HG03025 (cell line): ENCODE measurements at regions not wholly inside any gene's neighbourhood (a gene's known extent, or its start where the extent isn't known, plus 50 kb on each side); places are given as distances from the start of the nearest gene placed in this dataset.

Source experiments
- ATAC-seq: cut with Tn5 transposase; IDR thresholded peaks from one replicate; pipeline ENCODE4 v1.9.1; 2021; ENCODE audit warnings: mild to moderate bottlenecking, moderate library complexity; ENCODE audit not compliant: unreplicated experiment, low FRiP score

DNA sequence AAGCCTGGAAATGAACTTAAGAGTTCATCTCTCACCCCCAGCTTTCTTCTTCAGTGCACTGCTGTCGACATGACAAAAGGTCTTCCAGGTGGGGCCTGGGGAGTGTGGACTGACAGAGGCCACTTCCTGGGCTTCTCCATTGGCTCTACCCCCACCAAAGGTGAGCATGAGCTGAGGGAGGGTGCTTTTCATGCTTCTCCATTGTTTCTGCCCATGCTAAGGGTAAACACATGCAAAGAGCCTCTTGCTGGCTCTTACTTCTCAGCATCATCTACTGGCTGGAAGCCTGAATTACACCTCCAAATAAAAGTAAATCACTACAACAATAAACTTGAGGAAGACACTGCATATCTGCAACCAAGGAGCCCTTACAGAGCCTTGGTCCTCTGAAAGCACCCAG is 227.2 kb downstream of the EPM2A start:
- ATAC-seq: no peak

DNA sequence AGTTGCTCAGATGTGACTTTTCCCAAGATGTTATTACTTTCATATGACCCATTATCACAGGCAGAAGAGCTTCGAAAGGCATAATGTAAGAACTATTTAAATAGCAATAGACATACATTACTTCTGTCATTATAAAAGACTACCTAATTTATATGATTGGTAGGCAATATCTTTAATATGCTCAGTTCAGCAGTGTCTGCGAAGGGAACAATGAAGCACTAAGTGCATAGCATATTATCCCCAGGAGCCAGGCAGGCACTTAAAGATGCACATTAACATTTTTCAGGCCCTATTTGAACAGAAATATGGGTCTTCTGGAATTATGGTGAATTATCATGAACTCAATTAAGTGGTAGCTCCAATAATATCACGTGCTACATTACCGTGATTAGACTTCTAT is 217.8 kb downstream of the EPM2A start:
- no peak for ATAC-seq

DNA sequence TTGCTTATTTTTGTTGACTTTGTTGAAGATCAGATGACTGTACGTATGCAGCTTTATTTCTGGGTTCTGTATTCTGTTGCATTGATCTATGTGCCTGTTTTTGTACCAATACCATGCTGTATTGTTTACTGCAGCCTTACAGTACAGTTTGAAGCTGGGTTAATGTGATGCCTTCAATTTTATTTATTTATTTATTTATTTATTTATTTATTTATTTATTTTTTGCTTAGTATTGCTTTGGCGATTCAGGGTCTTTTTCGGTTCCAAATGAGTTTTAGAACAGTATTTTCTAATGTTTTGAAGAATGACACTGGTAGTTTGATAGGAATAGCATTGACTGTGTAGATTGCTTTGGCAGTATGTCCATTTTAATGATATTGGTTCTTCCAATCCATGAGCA is 210.3 kb downstream of the EPM2A start:
- ATAC-seq: no peak

DNA sequence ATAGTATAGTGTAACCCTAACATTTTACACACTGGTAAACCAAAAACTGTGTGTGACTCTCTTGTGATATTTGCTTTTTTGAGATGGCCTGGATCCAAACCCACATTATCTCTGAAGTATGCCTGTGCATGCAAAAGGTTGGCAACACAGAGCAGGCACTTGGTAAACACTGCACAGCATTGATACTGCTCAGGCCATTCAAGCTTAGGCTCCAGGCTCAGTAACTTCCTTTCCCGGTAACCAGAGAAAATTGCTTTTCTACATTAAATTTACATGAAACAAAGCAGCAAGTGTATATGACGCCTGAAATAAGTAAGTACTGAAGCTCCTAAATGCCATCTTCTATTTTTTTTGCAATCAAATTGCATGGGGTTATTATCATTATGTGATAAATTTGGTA is 205.7 kb downstream of the EPM2A start:
- ATAC-seq: no peak

DNA sequence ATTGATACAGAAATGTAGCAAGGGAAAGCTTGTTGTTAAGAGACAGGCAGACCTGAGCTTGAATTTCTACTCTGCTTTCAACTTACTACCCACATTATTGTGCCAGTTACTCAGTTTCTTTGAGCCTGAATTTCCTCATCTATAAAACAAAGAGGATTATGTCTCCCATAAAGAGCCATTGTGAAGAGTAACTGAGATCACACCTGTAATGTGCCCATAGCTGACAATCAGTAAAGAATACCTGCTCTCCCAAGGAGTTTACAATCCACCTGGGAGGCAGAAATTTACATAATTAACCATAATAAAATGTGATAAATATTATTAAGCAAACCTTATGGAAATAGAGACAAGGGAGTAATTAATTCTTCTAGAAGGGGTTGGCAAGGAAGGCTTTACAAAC is 204.9 kb downstream of the EPM2A start:
- no peak for ATAC-seq

DNA sequence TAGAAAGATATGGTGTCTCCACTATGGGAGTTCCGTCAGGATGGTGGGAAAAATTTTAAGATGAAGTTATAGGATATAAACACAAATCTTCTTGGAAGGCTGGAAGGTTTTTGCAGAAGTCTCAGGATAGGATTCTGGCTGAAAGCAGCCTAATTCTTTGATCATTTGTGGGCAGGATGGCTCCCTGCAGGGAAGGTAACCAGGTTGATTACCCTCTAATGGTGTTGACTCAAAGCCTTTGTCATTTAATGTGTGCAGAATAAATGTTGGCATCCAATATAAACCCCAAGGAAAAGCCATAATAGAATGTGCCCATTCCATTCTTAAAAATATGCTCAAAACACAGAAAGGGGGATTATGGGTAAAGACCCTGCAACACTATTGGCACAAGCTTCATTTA is 204.3 kb downstream of the EPM2A start:
- ATAC-seq: no peak

DNA sequence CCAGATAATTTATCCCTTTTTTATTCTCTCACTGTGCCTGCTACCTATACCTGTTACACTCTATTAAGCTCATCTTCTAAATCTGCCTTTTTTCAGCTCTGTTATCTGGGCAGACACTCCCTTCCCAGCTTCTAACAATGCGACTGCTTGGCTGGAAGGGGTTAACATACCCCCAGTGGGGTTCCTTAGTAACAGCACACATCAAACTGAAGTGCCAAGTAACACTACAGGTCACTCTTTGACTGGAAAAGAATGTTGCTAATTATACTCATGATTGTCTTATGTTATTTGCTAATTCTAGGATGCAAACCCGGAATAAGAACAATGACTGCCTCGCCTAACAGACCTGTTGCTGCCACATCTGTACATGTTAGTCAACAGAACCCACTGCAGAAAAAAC is 203.5 kb downstream of the EPM2A start:
- no peak for ATAC-seq

DNA sequence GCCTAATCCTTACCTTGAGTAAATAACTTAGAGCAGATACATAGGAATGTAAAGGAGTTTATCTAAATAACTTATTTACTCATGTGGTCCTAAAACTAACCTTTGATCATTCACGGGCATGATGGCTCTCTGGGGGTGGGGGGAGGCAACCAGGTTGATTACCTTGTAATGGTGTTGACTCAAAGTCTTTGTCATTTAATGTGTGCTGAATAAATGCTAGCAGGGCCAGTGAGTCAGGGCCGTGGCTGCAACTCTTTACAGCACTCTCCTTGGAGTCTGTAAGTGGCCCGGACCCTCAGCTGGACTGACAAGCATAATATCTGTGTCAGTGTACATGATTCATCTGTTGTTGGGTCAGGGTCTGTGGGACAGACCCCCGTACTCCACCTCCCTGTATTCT is 203.0 kb downstream of the EPM2A start:
- ATAC-seq: no peak

DNA sequence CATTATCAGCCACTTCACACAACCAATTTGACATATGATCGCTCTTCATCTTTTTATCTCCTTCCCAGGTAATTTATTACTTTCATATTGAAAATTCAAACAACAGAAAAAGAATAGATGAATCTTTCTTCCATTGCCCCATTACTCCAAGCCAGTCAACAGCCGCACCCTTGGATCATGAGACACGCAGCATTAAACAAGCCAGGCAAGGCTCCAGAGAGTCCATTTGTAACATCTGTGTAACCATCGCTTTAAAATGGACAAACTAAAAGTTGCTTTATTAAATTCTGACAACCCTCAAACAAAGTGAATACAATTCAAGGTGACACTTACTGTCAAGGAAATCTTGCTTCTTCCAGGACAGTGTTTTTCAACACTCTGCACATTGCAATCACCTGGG is 200.3 kb downstream of the EPM2A start:
- ATAC-seq: no peak

DNA sequence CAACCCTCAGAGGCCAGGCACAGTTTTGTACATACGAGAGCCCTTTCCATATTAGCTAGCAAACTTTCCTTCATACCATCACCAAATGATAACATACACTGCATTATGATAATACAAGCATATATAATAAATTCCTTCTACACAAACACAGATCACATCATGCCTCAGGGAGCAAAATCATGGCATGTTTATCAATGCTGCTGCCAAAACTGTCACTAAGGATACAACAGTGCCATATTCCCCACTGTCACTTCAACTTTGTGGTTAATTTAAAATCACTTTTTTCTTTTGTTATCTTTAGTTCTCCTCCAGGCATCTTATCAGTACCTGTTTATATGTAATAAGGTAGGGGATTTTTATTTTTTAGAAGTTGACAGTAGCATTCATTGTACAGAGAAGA is 196.3 kb downstream of the EPM2A start:
- no peak for ATAC-seq

DNA sequence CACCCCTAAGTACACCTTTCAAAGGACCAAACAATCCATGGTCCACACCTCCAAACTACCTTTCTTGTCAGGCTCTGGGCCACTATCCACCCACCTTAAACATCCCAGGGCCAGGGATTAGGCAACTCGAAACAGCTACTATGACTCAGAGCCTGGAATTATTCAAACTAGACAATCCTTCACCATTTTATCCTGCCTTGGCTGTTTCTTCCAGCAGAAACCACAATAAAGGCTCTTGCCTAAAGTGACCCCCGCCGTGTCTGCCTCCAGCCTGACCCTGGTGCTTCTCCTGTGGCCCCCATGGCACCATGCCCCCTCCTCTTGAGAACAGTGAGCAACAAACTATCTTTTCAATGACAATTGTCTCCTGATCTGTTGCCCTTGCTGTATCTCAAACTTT is 195.5 kb downstream of the EPM2A start:
- no peak for ATAC-seq

DNA sequence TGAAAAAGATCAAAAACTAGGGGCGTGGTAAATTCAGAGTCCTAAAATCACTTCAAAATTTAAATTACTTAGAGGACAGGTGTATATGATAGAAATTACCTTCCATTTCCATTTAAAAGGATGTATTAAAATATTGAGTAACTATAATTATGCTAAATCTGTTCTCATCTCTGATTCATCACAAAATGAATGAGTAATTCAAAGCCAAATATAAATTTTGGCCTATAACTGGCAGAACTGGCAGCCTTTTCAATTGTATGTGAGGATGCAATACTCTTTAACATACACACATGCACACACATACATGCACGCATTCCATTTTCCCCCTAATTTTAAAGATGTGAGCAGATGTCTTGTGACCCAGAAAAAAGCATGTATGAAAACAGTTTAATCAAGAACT is 194.6 kb downstream of the EPM2A start:
- ATAC-seq: no peak

DNA sequence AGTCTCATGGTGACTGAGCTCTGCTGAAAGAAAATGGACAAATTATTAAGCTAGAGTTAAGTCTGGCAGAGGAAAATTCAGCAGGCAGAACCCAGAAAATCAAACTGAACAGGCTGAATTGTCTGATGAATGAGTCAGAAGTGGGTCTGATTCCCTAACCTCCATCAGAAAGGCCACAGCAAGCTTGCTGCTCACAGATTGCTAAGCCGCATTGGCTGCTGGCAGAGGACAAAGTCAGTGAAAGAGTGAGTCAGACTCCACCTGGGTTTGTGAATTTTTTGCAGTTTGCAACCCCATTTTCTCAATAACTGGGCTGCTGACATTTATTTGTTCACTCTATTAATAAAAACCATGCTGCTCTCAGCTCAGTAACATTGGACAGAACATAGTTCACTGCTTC is 191.3 kb downstream of the EPM2A start:
- ATAC-seq: no peak

DNA sequence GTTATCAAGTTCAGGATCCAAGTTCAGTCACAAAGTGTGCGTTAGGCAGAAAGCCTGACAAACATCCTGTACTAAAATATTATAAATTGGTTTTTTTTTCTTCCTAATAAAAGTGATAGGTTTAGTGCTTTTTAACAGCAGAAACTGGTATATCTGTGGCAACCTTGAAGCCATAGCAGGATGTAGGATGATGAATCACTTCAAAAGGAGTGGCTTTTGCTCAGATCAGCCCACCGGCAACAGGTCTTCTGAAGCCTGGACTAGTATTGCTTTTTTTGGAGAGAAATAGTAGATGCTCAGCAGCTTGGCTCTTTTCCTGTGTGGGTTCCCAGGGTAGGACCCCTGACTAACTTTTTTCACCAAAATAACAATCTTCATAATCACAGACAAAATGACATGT is 190.8 kb downstream of the EPM2A start:
- no peak for ATAC-seq

DNA sequence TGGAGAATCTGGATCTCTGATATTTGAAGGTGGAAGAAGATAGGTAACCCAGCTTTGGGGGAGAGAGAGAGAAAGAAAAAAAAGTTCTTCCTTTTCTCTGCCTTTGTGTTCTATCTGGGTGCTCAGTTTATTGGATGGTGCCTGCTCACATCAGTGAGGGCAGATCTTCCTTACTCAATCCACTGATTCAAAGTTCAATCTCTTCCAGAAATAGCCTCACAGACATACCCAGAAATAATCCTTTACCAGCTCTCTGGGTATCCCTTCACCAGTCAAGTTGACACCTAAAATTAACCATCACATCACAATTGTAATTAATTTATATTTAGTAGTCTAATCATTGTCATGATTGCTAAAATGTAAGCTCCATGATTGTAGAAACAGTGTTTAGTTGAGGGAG is 189.1 kb downstream of the EPM2A start:
- no peak for ATAC-seq

DNA sequence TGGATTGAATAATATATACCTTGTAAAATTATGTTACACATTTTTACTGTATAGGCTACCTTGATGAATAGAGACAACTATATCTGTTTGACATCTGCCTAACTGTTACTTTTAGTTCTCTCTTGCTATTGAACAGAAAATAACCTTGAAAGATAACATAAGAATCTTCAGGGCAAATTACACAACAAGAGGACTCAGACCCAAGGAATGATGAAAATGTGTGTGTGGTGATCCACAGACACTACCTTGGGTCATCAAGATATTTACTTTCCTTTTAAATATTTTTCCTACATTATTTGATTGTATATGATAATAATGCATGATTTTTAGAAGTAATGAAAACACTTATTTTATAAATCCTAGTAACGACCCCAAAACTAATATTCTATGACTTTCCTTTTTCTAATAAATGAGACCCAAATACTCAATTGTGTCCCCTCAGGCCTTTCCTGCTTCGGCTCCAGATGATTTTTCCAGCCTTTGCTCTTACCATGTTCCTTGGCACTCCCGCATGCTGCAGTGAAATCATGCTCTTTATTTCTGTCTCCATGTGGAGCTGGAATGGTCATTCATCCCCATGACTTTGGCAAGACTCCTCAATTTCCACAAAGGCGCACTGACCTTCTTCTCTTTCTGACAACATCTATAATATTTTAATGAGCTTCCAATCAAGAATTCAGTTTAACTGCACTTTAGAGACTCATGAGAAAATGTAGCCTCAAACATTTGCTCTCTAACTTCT is 187.6 kb downstream of the EPM2A start:
- ATAC-seq: no peak

DNA sequence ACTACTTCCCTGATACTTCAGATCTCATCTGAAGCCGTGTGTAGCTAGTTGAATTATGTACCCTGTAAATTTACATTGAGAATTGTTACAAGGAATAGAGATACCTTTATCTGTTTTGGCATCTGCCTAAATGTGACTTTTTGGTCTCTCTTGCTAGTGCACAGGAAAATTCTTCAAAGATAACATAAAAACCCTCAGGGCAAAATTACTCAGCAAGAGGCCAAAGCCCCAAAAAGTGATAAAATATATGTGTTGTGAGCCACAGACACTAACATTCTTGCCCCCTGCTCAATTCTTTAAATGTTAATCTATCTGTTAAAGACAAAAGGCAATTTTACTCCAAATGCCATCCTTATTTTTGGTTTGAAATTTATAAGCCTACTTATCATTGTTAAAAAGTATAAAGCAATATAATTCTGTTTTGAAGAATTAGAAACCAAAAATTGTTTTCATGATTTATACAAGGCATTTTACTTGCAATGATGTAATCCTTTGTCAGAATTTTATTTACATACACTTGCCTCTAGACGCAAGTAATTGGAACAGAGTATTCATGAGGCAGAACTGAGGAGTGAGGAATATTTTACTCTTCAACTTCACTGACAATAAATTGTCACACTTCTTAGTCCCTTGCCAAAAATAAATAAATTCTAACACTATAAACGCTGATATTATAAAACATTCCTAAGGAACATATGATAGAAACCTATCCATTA is 186.2 kb downstream of the EPM2A start:
- ATAC-seq: no peak

DNA sequence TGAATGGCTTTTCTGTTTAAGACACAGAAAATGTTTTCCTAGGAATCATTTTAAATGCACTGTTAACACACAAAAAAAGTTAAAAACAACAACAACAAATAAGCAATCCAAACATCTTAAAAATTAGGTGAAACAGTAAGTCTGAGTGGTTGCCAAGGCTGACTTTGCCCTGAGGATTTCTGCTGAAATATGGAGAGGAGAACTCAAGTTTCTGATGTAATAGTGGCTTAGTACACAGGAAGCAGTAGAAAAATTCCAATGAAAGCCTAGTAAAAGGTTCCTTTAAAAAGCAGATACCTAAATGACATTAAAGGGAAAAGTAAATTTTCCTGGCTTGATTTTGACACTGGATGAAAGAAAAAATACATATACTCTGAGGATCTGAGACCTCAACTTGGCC is 184.2 kb downstream of the EPM2A start:
- no peak for ATAC-seq

DNA sequence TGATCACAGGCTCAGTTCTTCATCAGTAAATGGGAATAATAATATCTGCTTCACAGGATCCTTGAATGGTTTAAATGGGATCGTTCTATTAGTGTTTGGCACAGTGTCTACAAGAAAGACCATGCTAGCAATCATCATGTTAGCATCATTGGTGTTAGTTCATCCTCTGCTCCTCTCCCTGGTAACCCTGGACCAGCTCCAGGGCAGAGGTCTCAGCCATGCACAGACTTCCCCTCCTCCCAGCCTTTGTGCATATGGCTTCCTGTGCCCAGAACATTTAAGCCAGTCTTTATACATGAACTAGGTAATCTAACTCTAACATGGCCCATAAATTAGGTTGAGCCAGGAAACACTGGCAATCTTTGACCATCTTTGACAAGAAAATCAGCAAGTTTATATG is 180.2 kb downstream of the EPM2A start:
- ATAC-seq: no peak

DNA sequence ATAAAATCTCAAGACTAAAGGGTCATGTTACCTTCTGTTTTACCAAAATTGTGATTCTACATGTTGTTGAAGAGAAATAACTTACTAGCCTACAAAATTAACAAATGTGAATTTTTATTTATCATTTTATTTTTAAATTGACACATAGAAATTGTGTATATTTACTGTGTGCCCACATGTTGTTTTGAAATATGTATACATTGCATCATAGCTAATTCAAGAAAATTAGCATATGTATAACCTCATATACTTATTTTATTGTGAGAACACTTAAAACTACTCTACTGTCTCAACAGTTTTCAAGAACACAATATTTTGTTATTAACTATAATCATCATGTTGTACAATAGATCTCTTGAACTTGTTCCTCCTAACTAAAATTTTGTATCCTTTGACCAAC is 177.8 kb downstream of the EPM2A start:
- no peak for ATAC-seq

DNA sequence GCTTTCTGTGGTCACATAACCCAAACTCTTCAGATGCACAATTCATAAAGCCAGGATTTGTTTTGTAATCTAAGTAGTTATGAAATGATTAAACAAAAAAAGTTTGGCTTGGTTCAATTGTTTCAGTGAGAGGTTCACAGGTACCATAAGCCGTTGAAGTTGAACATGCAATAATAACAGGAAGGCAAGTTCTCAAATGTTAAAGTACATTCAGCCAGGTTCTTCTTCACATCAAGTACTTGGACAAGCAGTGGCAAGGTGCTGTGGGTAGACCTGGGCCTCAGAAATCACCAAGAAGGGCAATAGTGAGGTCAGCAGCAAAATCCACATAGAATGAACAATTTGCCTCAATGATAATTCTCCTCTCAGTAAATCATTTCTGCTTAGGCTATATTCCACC is 175.5 kb downstream of the EPM2A start:
- no peak for ATAC-seq
